ENCODE measurements at regions not wholly inside any gene's neighbourhood (a gene's known extent, or its start where the extent isn't known, plus 50 kb on each side); places are given as distances from the start of the nearest gene placed in this dataset.

DNA sequence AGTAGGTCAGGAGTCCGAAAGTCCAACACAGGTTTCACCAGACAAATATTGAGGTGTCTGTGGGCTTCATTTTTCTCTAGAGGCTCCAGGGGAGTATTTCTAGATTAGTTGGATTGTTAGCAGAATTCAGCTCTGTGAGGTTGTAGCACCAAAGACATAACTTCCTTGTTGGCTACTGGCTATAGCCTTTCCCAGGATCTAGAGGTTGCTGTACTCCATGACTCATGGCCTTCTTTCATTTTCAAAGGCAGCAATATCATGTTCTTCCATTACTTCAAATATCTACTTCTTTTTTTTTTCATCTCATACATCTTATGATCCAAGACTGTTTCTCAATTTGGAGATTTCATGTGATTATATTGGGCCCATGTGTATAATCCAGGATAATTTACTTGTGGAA is 404.0 kb upstream of the FAM174A start:
- Histone ChIP-seq H3K9me3 (replicated peaks; ENCODE audit: insufficient read depth, low read length) (no peaks in the 10 kb centered on the region), H3K27ac (ENCODE audit: low read length) (no peak overlapping the region), H4K20me1 (ENCODE audit: insufficient read depth, low read length) (no peaks in the 10 kb centered on the region), H2AFZ (ENCODE audit: low read length) (no peak overlapping the region), H3K4me1 (ENCODE audit: low read length) (no peaks in the 10 kb centered on the region), H3K4me3 (ENCODE audit: low read length) (no peak overlapping the region), H3K9me2 (replicated peaks; ENCODE audit: insufficient read depth, low read length) (no peaks in the 10 kb centered on the region), H3F3A (ENCODE audit: insufficient read depth, low read length) (no peaks in the 10 kb centered on the region), H3K79me2 (ENCODE audit: low read length) (no peaks in the 10 kb centered on the region), H3K9ac (ENCODE audit: low read length) (no peak overlapping the region), H3K27me3 (replicated peaks; ENCODE audit: insufficient read depth, low read length) (no peaks in the 10 kb centered on the region), H3K4me2 (ENCODE audit: low read depth, low read length) (no peak overlapping the region), H3K36me3 (replicated peaks; ENCODE audit: insufficient read depth, low read length) (no peaks in the 10 kb centered on the region)
- TF ChIP-seq CTCF (IDR thresholded peaks at IDR 0.05; ENCODE audit: low read length) (no peak), EZH2 (optimal IDR thresholded peaks at IDR 0.05; ENCODE audit: low read depth, low read length) (no peak), EZH2phosphoT487 (IDR thresholded peaks at IDR 0.05; ENCODE audit: low read length) (no peak)
- DNase-seq: no peak

- H3K36me3 ChIP-seq (replicated peaks; ENCODE audit: insufficient read depth, low read length): no peaks in the 10 kb centered on the region
- no peaks in the 10 kb centered on the region for H4K20me1 ChIP-seq (ENCODE audit: insufficient read depth, low read length)
- H3F3A ChIP-seq (ENCODE audit: insufficient read depth, low read length): no peaks in the 10 kb centered on the region
- H3K4me1 ChIP-seq (ENCODE audit: low read length): no peaks in the 10 kb centered on the region
- H3K9me2 ChIP-seq (replicated peaks; ENCODE audit: insufficient read depth, low read length): no peaks in the 10 kb centered on the region
- no peak for TF ChIP-seq EZH2phosphoT487 (IDR thresholded peaks at IDR 0.05; ENCODE audit: low read length)
- TF ChIP-seq CTCF (IDR thresholded peaks at IDR 0.05; ENCODE audit: low read length): no peak
- no peak for TF ChIP-seq EZH2 (optimal IDR thresholded peaks at IDR 0.05; ENCODE audit: low read depth, low read length)
- H3K9me3 ChIP-seq (replicated peaks; ENCODE audit: insufficient read depth, low read length): no peaks in the 10 kb centered on the region
- H3K4me2 ChIP-seq (ENCODE audit: low read depth, low read length): no peak overlapping the region
- no peak overlapping the region for H3K9ac ChIP-seq (ENCODE audit: low read length)
- H3K27me3 ChIP-seq (replicated peaks; ENCODE audit: insufficient read depth, low read length): no peaks in the 10 kb centered on the region
- DNase-seq: no peak
- H3K79me2 ChIP-seq (ENCODE audit: low read length): no peaks in the 10 kb centered on the region
- no peak overlapping the region for H3K27ac ChIP-seq (ENCODE audit: low read length)
- no peak overlapping the region for H2AFZ ChIP-seq (ENCODE audit: low read length)
- H3K4me3 ChIP-seq (ENCODE audit: low read length): no peak overlapping the region
These were observed 404.9 kb upstream of the FAM174A start for GRCh38 chr5:100130307-100130706.

- Histone ChIP-seq H2AFZ (ENCODE audit: low read length) (no peak overlapping the region), H3K36me3 (replicated peaks; ENCODE audit: insufficient read depth, low read length) (no peaks in the 10 kb centered on the region), H3F3A (ENCODE audit: insufficient read depth, low read length) (no peaks in the 10 kb centered on the region), H4K20me1 (ENCODE audit: insufficient read depth, low read length) (no peaks in the 10 kb centered on the region), H3K9ac (ENCODE audit: low read length) (no peak overlapping the region), H3K4me2 (ENCODE audit: low read depth, low read length) (no peak overlapping the region), H3K9me2 (replicated peaks; ENCODE audit: insufficient read depth, low read length) (no peaks in the 10 kb centered on the region), H3K4me1 (ENCODE audit: low read length) (no peaks in the 10 kb centered on the region), H3K27me3 (replicated peaks; ENCODE audit: insufficient read depth, low read length) (no peaks in the 10 kb centered on the region), H3K9me3 (replicated peaks; ENCODE audit: insufficient read depth, low read length) (no peaks in the 10 kb centered on the region), H3K27ac (ENCODE audit: low read length) (no peak overlapping the region), H3K4me3 (ENCODE audit: low read length) (no peak overlapping the region), H3K79me2 (ENCODE audit: low read length) (no peaks in the 10 kb centered on the region)
- no peak for DNase-seq
- TF ChIP-seq EZH2 (optimal IDR thresholded peaks at IDR 0.05; ENCODE audit: low read depth, low read length): no peak
- no peak for TF ChIP-seq EZH2phosphoT487 (IDR thresholded peaks at IDR 0.05; ENCODE audit: low read length)
These were observed 415.3 kb upstream of the FAM174A start for GRCh38 chr5:100119903-100120302.

DNA sequence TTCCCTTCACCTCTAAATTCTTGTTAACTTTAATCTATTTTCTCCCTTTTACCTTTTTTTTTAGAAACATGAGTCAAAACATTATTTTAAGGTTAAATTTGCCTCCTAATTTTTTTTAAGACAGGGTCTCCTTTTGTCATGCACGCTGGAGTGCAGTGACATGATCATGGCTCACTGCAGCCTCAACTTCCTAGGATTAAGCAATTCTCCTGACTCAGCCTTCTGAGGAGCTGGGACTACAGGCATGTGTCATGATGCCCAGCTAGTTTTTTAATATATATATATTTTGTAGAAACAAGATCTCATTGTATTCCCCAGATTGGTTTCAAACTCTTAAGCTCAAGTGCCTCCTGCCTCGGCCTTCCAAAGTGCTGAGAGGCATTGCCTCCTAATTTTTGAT is 424.7 kb upstream of the FAM174A start:
- Histone ChIP-seq H4K20me1 (ENCODE audit: insufficient read depth, low read length) (no peaks in the 10 kb centered on the region), H3K4me1 (ENCODE audit: low read length) (peaks cover 6% of the 10 kb centered on the region), H3K9me3 (replicated peaks; ENCODE audit: insufficient read depth, low read length) (no peaks in the 10 kb centered on the region), H3K27me3 (replicated peaks; ENCODE audit: insufficient read depth, low read length) (no peaks in the 10 kb centered on the region), H3K4me2 (ENCODE audit: low read depth, low read length) (no peak overlapping the region), H3K9ac (ENCODE audit: low read length) (no peak overlapping the region), H3K9me2 (replicated peaks; ENCODE audit: insufficient read depth, low read length) (no peaks in the 10 kb centered on the region), H2AFZ (ENCODE audit: low read length) (no peak overlapping the region), H3K4me3 (ENCODE audit: low read length) (no peak overlapping the region), H3F3A (ENCODE audit: insufficient read depth, low read length) (no peaks in the 10 kb centered on the region), H3K27ac (ENCODE audit: low read length) (no peak overlapping the region), H3K79me2 (ENCODE audit: low read length) (no peaks in the 10 kb centered on the region), H3K36me3 (replicated peaks; ENCODE audit: insufficient read depth, low read length) (no peaks in the 10 kb centered on the region)
- no peak for DNase-seq
- TF ChIP-seq EZH2 (optimal IDR thresholded peaks at IDR 0.05; ENCODE audit: low read depth, low read length) (no peak), EZH2phosphoT487 (IDR thresholded peaks at IDR 0.05; ENCODE audit: low read length) (no peak), CTCF (IDR thresholded peaks at IDR 0.05; ENCODE audit: low read length) (no peak)

All from MM.1S (cell line).